Uterus (tissue), 3 donors: ENCODE measurements at regions not wholly inside any gene's neighbourhood (a gene's known extent, or its start where the extent isn't known, plus 50 kb on each side); places are given as distances from the start of the nearest gene placed in this dataset.

Experiments used
- DNase-seq, 2 donors: peaks; one replicate each; pipeline ENCODE4 v3.0.0-alpha.2; 2019 to 2020
- H3K27ac ChIP-seq, 2 donors: fragments of 200-600 bp; sonication (generic); 1 replicate in 1 of 2; 2 replicates in 1 of 2; pipeline ENCODE4 v1.5.1; 2016 to 2018
- H3K27me3 ChIP-seq, 2 donors: fragments of 200-600 bp; sonication (generic); one replicate each; pipeline ENCODE4 v1.5.1; 2018 to 2019; ENCODE audit warnings: control low read depth in 1 of 2
- H3K36me3 ChIP-seq, 2 donors: fragments of 200-600 bp; sonication (generic); one replicate each; pipeline ENCODE4 v1.5.1; 2019; ENCODE audit warnings: control low read depth in 1 of 2
- H3K4me1 ChIP-seq, 2 donors: fragments of 200-600 bp; sonication (generic); one replicate each; pipeline ENCODE4 v1.5.1; 2018 to 2019; ENCODE audit warnings: control low read depth in 1 of 2
- H3K4me3 ChIP-seq, 2 donors: fragments of 200-600 bp; sonication (generic); 1 replicate in 1 of 2; 2 replicates in 1 of 2; pipeline ENCODE4 v1.5.1; 2018 to 2019; ENCODE audit warnings: mild to moderate bottlenecking in 1 of 2
- H3K9me3 ChIP-seq, 2 donors: fragments of 200-600 bp; sonication (generic); one replicate each; pipeline ENCODE4 v1.5.1; 2019; ENCODE audit warnings: control low read depth in 1 of 2
- POLR2A ChIP-seq, 2 donors: fragments of 450-650 bp; IDR thresholded peaks; one replicate each; pipeline ENCODE4 v1.6.1; 2016; ENCODE audit warnings: antibody characterized with exemption in 2 of 2, mild to moderate bottlenecking in 1 of 2, moderate library complexity in 1 of 2
- intact Hi-C: fragments of 100-400 bp; cut with DNase I; formaldehyde crosslinking; loops from one replicate; pipeline ENCODE4 v1.15.1; 2023; ENCODE audit warnings: low total_unique reads
- TF ChIP-seq, protein P1 (sequence below), 4 experiments: fragments of 200-600 bp in 2 of 4; fragments of 450-650 bp in 2 of 4; sonication (generic) in 2 of 4; IDR thresholded peaks; one replicate each; pipeline ENCODE4 v1.5.1; 2016 to 2019; ENCODE audit warnings: antibody characterized with exemption in 4 of 4, mild to moderate bottlenecking in 2 of 4, moderate library complexity in 1 of 4
- donor health status: DM: yes; HTN: yes; CAD: no.

DNA sequence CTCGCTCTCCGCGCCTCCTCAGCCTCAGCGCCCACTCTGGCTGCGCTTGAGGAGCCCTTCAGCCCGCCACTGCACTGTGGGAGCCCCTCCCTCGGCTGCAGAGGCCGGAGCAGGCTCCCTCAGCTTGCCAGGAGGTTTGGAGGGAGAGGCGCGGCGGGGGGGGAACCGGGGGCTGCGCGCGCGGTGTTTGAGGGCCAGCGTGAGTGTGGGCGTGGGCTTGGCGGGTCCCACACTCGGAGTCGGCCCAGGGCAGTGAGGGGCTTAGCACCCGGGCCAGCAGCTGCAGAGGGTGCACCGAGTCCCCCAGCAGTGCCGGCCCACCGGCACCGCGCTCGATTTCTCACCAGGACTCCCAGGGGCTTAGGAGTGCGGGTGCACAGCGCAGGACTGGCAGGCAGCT is 1220.9 kb downstream of the PCDH9 start:
- no peaks in the 10 kb centered on the region for H3K4me1 ChIP-seq
- intact Hi-C loops = no loop called here
- no peak overlapping the region for H3K4me3 ChIP-seq
- no peaks in the 10 kb centered on the region for H3K9me3 ChIP-seq
- no peak overlapping the region for H3K27ac ChIP-seq
- no peak for DNase-seq
- H3K36me3 ChIP-seq = no peaks in the 10 kb centered on the region
- H3K27me3 ChIP-seq = no peaks in the 10 kb centered on the region
- TF ChIP-seq, protein P1, sequence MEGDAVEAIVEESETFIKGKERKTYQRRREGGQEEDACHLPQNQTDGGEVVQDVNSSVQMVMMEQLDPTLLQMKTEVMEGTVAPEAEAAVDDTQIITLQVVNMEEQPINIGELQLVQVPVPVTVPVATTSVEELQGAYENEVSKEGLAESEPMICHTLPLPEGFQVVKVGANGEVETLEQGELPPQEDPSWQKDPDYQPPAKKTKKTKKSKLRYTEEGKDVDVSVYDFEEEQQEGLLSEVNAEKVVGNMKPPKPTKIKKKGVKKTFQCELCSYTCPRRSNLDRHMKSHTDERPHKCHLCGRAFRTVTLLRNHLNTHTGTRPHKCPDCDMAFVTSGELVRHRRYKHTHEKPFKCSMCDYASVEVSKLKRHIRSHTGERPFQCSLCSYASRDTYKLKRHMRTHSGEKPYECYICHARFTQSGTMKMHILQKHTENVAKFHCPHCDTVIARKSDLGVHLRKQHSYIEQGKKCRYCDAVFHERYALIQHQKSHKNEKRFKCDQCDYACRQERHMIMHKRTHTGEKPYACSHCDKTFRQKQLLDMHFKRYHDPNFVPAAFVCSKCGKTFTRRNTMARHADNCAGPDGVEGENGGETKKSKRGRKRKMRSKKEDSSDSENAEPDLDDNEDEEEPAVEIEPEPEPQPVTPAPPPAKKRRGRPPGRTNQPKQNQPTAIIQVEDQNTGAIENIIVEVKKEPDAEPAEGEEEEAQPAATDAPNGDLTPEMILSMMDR (IDR thresholded peaks at IDR 0.05) = no peak
- TF ChIP-seq POLR2A (IDR thresholded peaks at IDR 0.05) = no peak

DNA sequence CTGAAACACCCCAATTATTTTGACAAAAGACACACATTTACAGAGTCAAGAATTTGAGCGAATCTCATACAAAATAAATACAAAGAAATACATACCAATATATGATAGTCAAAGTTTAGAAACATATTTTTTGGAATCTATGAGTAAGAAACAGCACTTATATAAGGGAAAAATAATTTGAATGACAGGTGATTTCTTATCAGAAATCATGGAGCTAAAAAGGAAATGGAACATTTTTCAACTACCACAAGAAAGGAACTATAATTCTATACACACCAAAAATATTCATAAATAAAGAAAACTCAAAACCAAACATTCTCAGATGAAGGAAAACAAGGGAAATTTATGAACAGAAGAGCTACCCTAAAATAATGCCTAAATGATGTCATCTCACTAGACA is 1226.6 kb downstream of the PCDH9 start:
- Histone ChIP-seq H3K4me3 (no peak overlapping the region), H3K27me3 (no peaks in the 10 kb centered on the region), H3K4me1 (no peaks in the 10 kb centered on the region), H3K27ac (no peak overlapping the region), H3K36me3 (no peaks in the 10 kb centered on the region), H3K9me3 (no peaks in the 10 kb centered on the region)
- intact Hi-C loops = no loop called here
- no peak for TF ChIP-seq POLR2A (IDR thresholded peaks at IDR 0.05)
- TF ChIP-seq, protein P1 (IDR thresholded peaks at IDR 0.05) = no peak
- no peak for DNase-seq

DNA sequence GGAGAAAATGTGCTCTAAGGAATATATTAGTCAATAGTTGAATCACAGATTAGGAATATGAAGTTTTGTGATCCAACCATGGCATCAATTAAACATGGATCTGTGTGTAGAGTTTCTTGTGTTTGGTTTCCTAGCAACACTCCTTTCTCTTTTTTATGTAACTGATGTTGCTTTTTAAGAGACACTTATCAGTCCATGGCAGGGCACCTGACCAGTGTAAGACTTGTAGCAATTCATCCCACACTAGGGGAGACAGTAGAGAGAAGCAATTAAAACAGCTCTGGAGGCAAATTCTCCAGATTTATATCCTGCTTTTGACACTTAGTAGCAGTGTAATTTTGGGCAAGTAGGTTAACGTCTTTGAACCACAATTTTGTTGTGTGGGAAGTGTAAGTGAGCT is 1229.0 kb downstream of the PCDH9 start:
- Histone ChIP-seq H3K4me3 (no peak overlapping the region), H3K27me3 (no peaks in the 10 kb centered on the region), H3K4me1 (no peaks in the 10 kb centered on the region), H3K36me3 (no peaks in the 10 kb centered on the region), H3K9me3 (no peaks in the 10 kb centered on the region), H3K27ac (no peak overlapping the region)
- no peak for DNase-seq
- intact Hi-C loops = no loop called here
- TF ChIP-seq, protein P1 (IDR thresholded peaks at IDR 0.05) = no peak
- no peak for TF ChIP-seq POLR2A (IDR thresholded peaks at IDR 0.05)

DNA sequence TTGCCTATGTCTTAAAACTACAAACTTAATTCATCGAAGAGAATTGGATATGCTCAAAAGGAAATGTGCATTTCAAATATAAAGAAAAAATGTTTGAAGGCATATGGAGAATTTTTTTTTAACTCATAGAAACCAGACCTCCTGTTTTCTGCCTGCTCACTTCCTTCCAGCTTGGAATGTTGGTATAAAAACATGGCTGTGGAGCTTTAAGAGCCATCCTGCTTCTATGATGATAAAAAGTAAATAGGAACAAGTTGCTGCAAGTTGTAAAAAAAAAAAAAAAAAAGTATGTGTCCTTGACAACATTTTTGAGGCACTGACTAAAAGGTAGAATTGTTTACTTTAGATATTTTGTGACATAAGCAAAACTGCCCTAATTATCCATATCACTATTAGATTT is 1230.7 kb downstream of the PCDH9 start:
- no peak overlapping the region for H3K27ac ChIP-seq
- H3K9me3 ChIP-seq = no peaks in the 10 kb centered on the region
- H3K4me1 ChIP-seq = no peaks in the 10 kb centered on the region
- no peaks in the 10 kb centered on the region for H3K27me3 ChIP-seq
- DNase-seq = no peak
- no peak overlapping the region for H3K4me3 ChIP-seq
- no peaks in the 10 kb centered on the region for H3K36me3 ChIP-seq
- TF ChIP-seq, protein P1 (IDR thresholded peaks at IDR 0.05) = no peak
- no peak for TF ChIP-seq POLR2A (IDR thresholded peaks at IDR 0.05)
- intact Hi-C loops = no loop called here

DNA sequence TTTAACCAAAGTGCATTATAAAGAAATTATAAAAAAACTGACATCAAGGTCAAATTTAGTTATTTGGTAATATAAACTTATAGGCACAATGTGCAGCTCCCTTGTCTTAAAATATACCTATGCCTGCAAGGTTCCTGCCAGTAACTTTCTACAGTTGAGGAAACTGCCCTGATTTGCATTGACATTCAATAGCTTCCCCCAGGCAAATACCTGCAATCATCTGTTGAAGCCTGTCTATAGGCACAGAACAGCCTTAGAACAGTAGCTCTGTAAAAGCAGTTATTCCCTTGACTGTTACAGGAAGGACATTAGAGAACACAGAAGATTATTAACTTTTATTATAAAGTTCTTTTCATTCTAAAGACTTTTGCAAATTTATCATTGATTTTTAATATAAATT is 1239.5 kb downstream of the PCDH9 start:
- no peak overlapping the region for H3K4me3 ChIP-seq
- no peaks in the 10 kb centered on the region for H3K27me3 ChIP-seq
- H3K4me1 ChIP-seq = no peaks in the 10 kb centered on the region
- TF ChIP-seq, protein P1 (IDR thresholded peaks at IDR 0.05) = no peak
- TF ChIP-seq POLR2A (IDR thresholded peaks at IDR 0.05) = no peak
- H3K36me3 ChIP-seq = no peaks in the 10 kb centered on the region
- intact Hi-C loops = no loop called here
- H3K9me3 ChIP-seq = no peaks in the 10 kb centered on the region
- no peak for DNase-seq
- H3K27ac ChIP-seq = no peak overlapping the region
